IMR-90 (cell line): ENCODE measurements at regions not wholly inside any gene's neighbourhood (a gene's known extent, or its start where the extent isn't known, plus 50 kb on each side); places are given as distances from the start of the nearest gene placed in this dataset.

Source experiments
- ATAC-seq: fragments of 200-7000 bp; cut with Tn5 transposase; 2 replicates; pipeline ENCODE4 v1.9.1; 2020; ENCODE audit warnings: low read depth, mild to moderate bottlenecking, moderate library complexity
- BruUV-seq: library from RNA; stranded (reverse); fragments of 400-500 nt; replicated peaks from 2 replicates; lab custom pipeline; 2021; lab: Mats Ljungman, UMichigan
- CTCF ChIA-PET: fragments of 300-600 bp; formaldehyde crosslinking; extraction: SDS; loops from one replicate; lab custom pipeline; 2021; ENCODE audit warnings: antibody characterized with exemption; lab: Yijun Ruan, JAX
- POLR2A ChIA-PET: fragments of 300-600 bp; sonication (Branson Sonifier 250); formaldehyde crosslinking; loops from one replicate; lab custom pipeline; 2022; ENCODE audit warnings: antibody characterized with exemption; ENCODE audit not compliant: unreplicated experiment; lab: Charles Lee
- DNase-seq: peaks from one replicate; pipeline ENCODE4 v3.0.0; 2013
- H2AFZ ChIP-seq: replicated peaks from 2 replicates; pipeline ENCODE3; 2013; ENCODE audit warnings: low read length, mild to moderate bottlenecking; ENCODE audit not compliant: poor library complexity
- H2AK5ac ChIP-seq: 2 replicates; pipeline ENCODE4 v1.6.1; 2013; ENCODE audit warnings: low read depth, low read length, inconsistent platforms
- H2AK9ac ChIP-seq: replicated peaks from 2 replicates; pipeline ENCODE3; 2013; ENCODE audit warnings: mild to moderate bottlenecking, low read depth, low read length, moderate library complexity; ENCODE audit not compliant: poor library complexity
- H2BK120ac ChIP-seq: 2 replicates; pipeline ENCODE4 v1.6.1; 2013; ENCODE audit warnings: low read depth, low read length, inconsistent platforms
- H2BK15ac ChIP-seq: 3 replicates; pipeline ENCODE4 v1.6.1; 2013; ENCODE audit warnings: low read depth, low read length, inconsistent platforms
- H2BK20ac ChIP-seq: 2 replicates; pipeline ENCODE4 v1.6.1; 2013; ENCODE audit warnings: low read depth, mild to moderate bottlenecking, inconsistent platforms, low read length, moderate library complexity
- H2BK5ac ChIP-seq: 2 replicates; pipeline ENCODE4 v1.6.1; 2013; ENCODE audit warnings: mild to moderate bottlenecking, low read depth, low read length, inconsistent platforms; ENCODE audit not compliant: poor library complexity, severe bottlenecking
- H3K14ac ChIP-seq: replicated peaks from 2 replicates; pipeline ENCODE4 v1.6.1; 2013; ENCODE audit warnings: low read depth, low read length, inconsistent platforms
- H3K18ac ChIP-seq: 2 replicates; pipeline ENCODE4 v1.6.1; 2013; ENCODE audit warnings: low read depth, low read length, control low read depth
- H3K23ac ChIP-seq: 2 replicates; pipeline ENCODE4 v1.6.1; 2013; ENCODE audit warnings: low read depth, low read length, inconsistent platforms
- H3K27ac ChIP-seq: 2 replicates; pipeline ENCODE4 v1.5.1; 2013; ENCODE audit warnings: mild to moderate bottlenecking, control low read depth, low read length; ENCODE audit not compliant: insufficient read depth
- H3K27me3 ChIP-seq: 2 replicates; pipeline ENCODE4 v1.6.1; 2013; ENCODE audit warnings: low read length; ENCODE audit not compliant: control insufficient read depth, insufficient read depth
- H3K36me3 ChIP-seq: 2 replicates; pipeline ENCODE4 v1.6.1; 2013; ENCODE audit warnings: low read length, mixed read lengths; ENCODE audit not compliant: control insufficient read depth, insufficient read depth
- H3K4ac ChIP-seq: 2 replicates; pipeline ENCODE4 v1.6.1; 2013; ENCODE audit warnings: low read depth, low read length, inconsistent platforms
- H3K4me1 ChIP-seq: 2 replicates; pipeline ENCODE4 v1.6.1; 2013; ENCODE audit warnings: low read length, mixed read lengths; ENCODE audit not compliant: control insufficient read depth, insufficient read depth
- H3K4me2 ChIP-seq: 2 replicates; pipeline ENCODE4 v1.6.1; 2013; ENCODE audit warnings: low read depth, mild to moderate bottlenecking, control low read depth, low read length, moderate library complexity
- H3K4me3 ChIP-seq: 2 replicates; pipeline ENCODE4 v1.5.1; 2013; ENCODE audit warnings: low read depth, mild to moderate bottlenecking, control low read depth, low read length, moderate library complexity; ENCODE audit not compliant: insufficient read depth
- H3K56ac ChIP-seq: 2 replicates; pipeline ENCODE4 v1.6.1; 2013; ENCODE audit warnings: low read length, inconsistent platforms; ENCODE audit not compliant: insufficient read depth; ENCODE audit errors: extremely low read depth
- H3K79me1 ChIP-seq, 2 experiments: 2 replicates each; pipeline ENCODE4 v1.6.1; 2013; ENCODE audit warnings: low read length in 2 of 2, inconsistent platforms in 1 of 2, low read depth in 1 of 2
- H3K9ac ChIP-seq: 2 replicates; pipeline ENCODE4 v1.6.1; 2013; ENCODE audit warnings: low read depth, low read length, control low read depth
- H3K9me1 ChIP-seq: 2 replicates; pipeline ENCODE4 v1.6.1; 2013; ENCODE audit warnings: low read length, inconsistent platforms; ENCODE audit not compliant: insufficient read depth
- H3K9me3 ChIP-seq: 2 replicates; pipeline ENCODE4 v1.6.1; 2013; ENCODE audit warnings: low read length; ENCODE audit not compliant: control insufficient read depth, insufficient read depth
- H4K20me1 ChIP-seq: 2 replicates; pipeline ENCODE4 v1.6.1; 2013; ENCODE audit warnings: low read length, inconsistent platforms; ENCODE audit not compliant: insufficient read depth
- H4K5ac ChIP-seq: 2 replicates; pipeline ENCODE4 v1.6.1; 2013; ENCODE audit warnings: mild to moderate bottlenecking, low read depth, low read length, control low read depth
- H4K8ac ChIP-seq, 2 experiments: 2 replicates each; pipeline ENCODE4 v1.6.1; 2013; ENCODE audit warnings: low read depth in 2 of 2, low read length in 2 of 2, control low read depth in 1 of 2, inconsistent platforms in 1 of 2
- H4K91ac ChIP-seq: 2 replicates; pipeline ENCODE4 v1.6.1; 2013; ENCODE audit warnings: low read depth, low read length, inconsistent platforms; ENCODE audit not compliant: insufficient read depth
- BHLHE40 ChIP-seq: fragments of 150-350 bp; IDR thresholded peaks from 2 replicates; pipeline ENCODE4 v1.6.1; 2016; ENCODE audit warnings: mild to moderate bottlenecking, low read depth, low read length
- CEBPB ChIP-seq: IDR thresholded peaks from 2 replicates; pipeline ENCODE4 v1.6.1; 2012; ENCODE audit warnings: low read depth, low read length, improper control_type of control experiment
- CTCF ChIP-seq: conservative IDR thresholded peaks from 2 replicates; pipeline ENCODE4 v1.5.1; 2012; ENCODE audit warnings: mild to moderate bottlenecking, low read depth, low read length, improper control_type of control experiment
- MXI1 ChIP-seq: IDR thresholded peaks from 2 replicates; pipeline ENCODE4 v1.6.1; 2012; ENCODE audit warnings: low read depth, mild to moderate bottlenecking, low read length, moderate library complexity, borderline replicate concordance
- POLR2A ChIP-seq: IDR thresholded peaks from 2 replicates; pipeline ENCODE4 v1.6.1; 2012; ENCODE audit warnings: mild to moderate bottlenecking, low read depth, low read length
- RAD21 ChIP-seq: IDR thresholded peaks from 2 replicates; pipeline ENCODE4 v1.6.1; 2012; ENCODE audit warnings: low read length, improper control_type of control experiment
- RCOR1 ChIP-seq: IDR thresholded peaks from 2 replicates; pipeline ENCODE4 v1.6.1; 2012; ENCODE audit warnings: mild to moderate bottlenecking, low read length, improper control_type of control experiment; ENCODE audit not compliant: insufficient replicate concordance
- RFX5 ChIP-seq: IDR thresholded peaks from 2 replicates; pipeline ENCODE4 v1.8.0; 2012; ENCODE audit warnings: low read depth, mild to moderate bottlenecking, low read length, moderate library complexity
- WGBS, 2 experiments: methylation state at CpG; one replicate each; pipeline versions ENCODE4 v1.1.5 to v1.1.7; 2013; ENCODE audit warnings: missing lambda C conversion rate in 2 of 2; ENCODE audit not compliant: insufficient read length in 1 of 2; ENCODE audit errors: extremely low coverage in 2 of 2; 5-methylcytosine and 5-hydroxymethylcytosine counted together
- dilution Hi-C: fragments of 300-500 bp; cut with HindIII; formaldehyde crosslinking; loops from one replicate; pipeline ENCODE4 v1.14.3; 2018; ENCODE audit warnings: low sequenced_read_pairs; ENCODE audit not compliant: unreplicated experiment
- in situ Hi-C: fragments of 300-500 bp; cut with MboI; formaldehyde crosslinking; loops from 3 replicates; pipeline ENCODE4 v1.14.3; 2019; ENCODE audit warnings: low sequenced_read_pairs, inconsistent platforms, mixed read lengths
- intact Hi-C: fragments of 100-400 bp; cut with micrococcal nuclease; formaldehyde crosslinking; loops from 2 replicates; pipeline ENCODE4 v1.10.0; 2022

- Histone ChIP-seq H3K23ac (no peak overlapping the region), H2BK20ac (no peak overlapping the region), H3K27ac (no peak overlapping the region), H4K91ac (no peak overlapping the region), H3K4me2 (no peak overlapping the region), H4K20me1 (no peaks in the 10 kb centered on the region), H2AK5ac (no peak overlapping the region), H3K14ac (no peak overlapping the region), H3K4ac (no peak overlapping the region), H3K9ac (no peak overlapping the region), H2AFZ (no peak overlapping the region), H3K36me3 (no peaks in the 10 kb centered on the region), H3K9me3 (no peaks in the 10 kb centered on the region), H2BK15ac (no peak overlapping the region), H3K9me1 (no peaks in the 10 kb centered on the region), H3K27me3 (no peaks in the 10 kb centered on the region), H3K18ac (no peak overlapping the region), H2BK120ac (no peak overlapping the region), H3K4me1 (peaks cover 4% of the 10 kb centered on the region), H3K4me3 (no peak overlapping the region), H2BK5ac (no peak overlapping the region), H3K79me1 (no peaks in the 10 kb centered on the region), H2AK9ac (no peak overlapping the region), H3K56ac (no peak overlapping the region), H4K5ac (no peak overlapping the region), H4K8ac (no peak overlapping the region)
- no TSS peak for BruUV-seq
- ChIA-PET POLR2A (no interaction called here), CTCF (no interaction called here)
- intact Hi-C loops, result no loop called here
- no CpG with 5 or more reads among the region's 3 CpGs for WGBS, 2 experiments
- DNase-seq, result no peak
- dilution Hi-C loops, result no loop called here
- no peak for TF ChIP-seq RAD21
- no peak for TF ChIP-seq RFX5
- TF ChIP-seq BHLHE40, result no peak
- TF ChIP-seq POLR2A, result no peak
- no peak for TF ChIP-seq CEBPB
- no peak for TF ChIP-seq RCOR1
- no peak for TF ChIP-seq MXI1
- TF ChIP-seq CTCF, result no peak
- ATAC-seq, result no peak
- in situ Hi-C loops, result no loop called here
These were observed 61.6 kb upstream of the CCBE1 start for GRCh38 chr18:59758837-59759236.
